GM12878 (cell line): ENCODE measurements at regions not wholly inside any gene's neighbourhood (a gene's known extent, or its start where the extent isn't known, plus 50 kb on each side); places are given as distances from the start of the nearest gene placed in this dataset.

Experiments used
- CBFB ChIP-seq: IDR thresholded peaks from 2 replicates; pipeline ENCODE4 v1.6.1; 2016; ENCODE audit warnings: antibody characterized with exemption, low read depth
- EP300 ChIP-seq, 2 experiments: fragments of 150-350 bp in 1 of 2; IDR thresholded peaks; 2 replicates each; pipeline ENCODE4 v1.6.1; 2011 to 2012; ENCODE audit warnings: low read depth in 2 of 2, low read length in 2 of 2, borderline replicate concordance in 1 of 2, improper control_type of control experiment in 1 of 2, inconsistent platforms in 1 of 2; ENCODE audit not compliant: control insufficient read depth in 1 of 2
- ESRRA ChIP-seq: IDR thresholded peaks from 2 replicates; pipeline ENCODE4 v1.6.1; 2012; ENCODE audit warnings: mild to moderate bottlenecking, low read length, improper control_type of control experiment
- FOS ChIP-seq: IDR thresholded peaks from 3 replicates; pipeline ENCODE4 v1.6.1; 2011; ENCODE audit warnings: borderline replicate concordance; ENCODE audit not compliant: insufficient read length; ENCODE audit errors: extremely low read depth
- MTA3 ChIP-seq: IDR thresholded peaks from 2 replicates; pipeline ENCODE4 v1.6.1; 2012; ENCODE audit warnings: low read length, inconsistent platforms, borderline replicate concordance
- MYC ChIP-seq: IDR thresholded peaks from 2 replicates; pipeline ENCODE4 v1.6.1; 2011; ENCODE audit warnings: mild to moderate bottlenecking, low read length, moderate library complexity, inconsistent platforms; ENCODE audit not compliant: insufficient read depth, insufficient replicate concordance, insufficient read length, severe bottlenecking
- NRF1 ChIP-seq: conservative IDR thresholded peaks from 2 replicates; pipeline ENCODE4 v1.6.1; 2011; ENCODE audit warnings: mild to moderate bottlenecking, low read depth, low read length, improper control_type of control experiment
- POLR2A ChIP-seq: IDR thresholded peaks from 2 replicates; pipeline ENCODE4 v1.6.1; 2011; ENCODE audit warnings: low read depth, mild to moderate bottlenecking, low read length
- RFX5 ChIP-seq: IDR thresholded peaks from 2 replicates; pipeline ENCODE4 v1.6.1; 2011; ENCODE audit warnings: low read depth, low read length, improper control_type of control experiment
- SMC3 ChIP-seq: IDR thresholded peaks from 2 replicates; pipeline ENCODE4 v1.6.1; 2011; ENCODE audit warnings: low read length, improper control_type of control experiment, borderline replicate concordance
- TF ChIP-seq, protein P1 (sequence below), 3 experiments: IDR thresholded peaks in 2 of 3; conservative IDR thresholded peaks in 1 of 3; 2 replicates each; pipeline ENCODE4 v1.5.1; 2011; ENCODE audit warnings: low read depth in 3 of 3, low read length in 3 of 3, mild to moderate bottlenecking in 3 of 3, control low read depth in 2 of 3, moderate library complexity in 2 of 3, inconsistent platforms in 1 of 3, mixed read lengths in 1 of 3; ENCODE audit not compliant: control insufficient read depth in 2 of 3, insufficient read depth in 1 of 3; ENCODE audit errors: extremely low read depth in 1 of 3
- TF ChIP-seq, protein P2 (sequence below): fragments of 450-650 bp; IDR thresholded peaks from 2 replicates; pipeline ENCODE4 v1.6.1; 2016; ENCODE audit warnings: mild to moderate bottlenecking, moderate library complexity, borderline replicate concordance
- TF ChIP-seq, protein P3 (sequence below): IDR thresholded peaks from 2 replicates; pipeline ENCODE4 v1.6.1; 2012; ENCODE audit warnings: low read depth, low read length, improper control_type of control experiment

DNA sequence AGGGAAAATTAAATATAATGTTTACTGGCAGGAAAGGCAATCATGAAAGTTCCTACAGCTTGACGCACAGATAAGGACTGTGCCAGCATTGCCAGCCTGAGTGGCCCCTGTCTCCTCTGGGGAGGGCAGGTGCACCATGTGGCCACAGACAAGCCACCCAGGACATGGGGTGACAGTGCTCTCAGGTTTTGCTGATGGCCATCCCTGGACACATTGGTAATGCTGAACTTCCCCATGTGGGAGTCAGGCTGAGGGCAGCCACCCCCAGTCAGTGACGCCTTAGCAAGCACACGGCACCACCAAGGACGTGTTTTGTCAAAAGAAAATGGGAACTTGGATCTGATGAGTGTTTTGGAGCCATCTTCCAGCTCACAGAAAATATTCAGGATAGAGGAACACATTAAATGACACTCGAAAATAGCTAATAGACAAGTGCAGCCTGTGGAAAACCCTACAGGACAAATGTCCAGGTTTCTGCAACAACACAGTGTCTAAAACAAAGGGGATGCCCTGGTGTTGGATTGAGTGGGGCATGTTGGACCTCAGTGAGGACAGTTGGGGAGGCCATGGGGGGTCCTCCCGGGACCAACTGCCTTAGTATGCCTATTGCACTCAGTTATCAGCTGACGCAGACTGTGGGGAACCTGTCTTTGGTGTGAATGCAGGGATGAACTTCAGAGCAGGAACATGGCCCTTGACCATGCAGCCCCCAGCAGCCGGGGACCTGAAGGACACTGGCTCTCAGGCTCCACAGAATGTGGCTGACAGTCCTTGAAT, 1450.5 kb downstream of the BRD1 start:
- TF ChIP-seq, protein P1, sequence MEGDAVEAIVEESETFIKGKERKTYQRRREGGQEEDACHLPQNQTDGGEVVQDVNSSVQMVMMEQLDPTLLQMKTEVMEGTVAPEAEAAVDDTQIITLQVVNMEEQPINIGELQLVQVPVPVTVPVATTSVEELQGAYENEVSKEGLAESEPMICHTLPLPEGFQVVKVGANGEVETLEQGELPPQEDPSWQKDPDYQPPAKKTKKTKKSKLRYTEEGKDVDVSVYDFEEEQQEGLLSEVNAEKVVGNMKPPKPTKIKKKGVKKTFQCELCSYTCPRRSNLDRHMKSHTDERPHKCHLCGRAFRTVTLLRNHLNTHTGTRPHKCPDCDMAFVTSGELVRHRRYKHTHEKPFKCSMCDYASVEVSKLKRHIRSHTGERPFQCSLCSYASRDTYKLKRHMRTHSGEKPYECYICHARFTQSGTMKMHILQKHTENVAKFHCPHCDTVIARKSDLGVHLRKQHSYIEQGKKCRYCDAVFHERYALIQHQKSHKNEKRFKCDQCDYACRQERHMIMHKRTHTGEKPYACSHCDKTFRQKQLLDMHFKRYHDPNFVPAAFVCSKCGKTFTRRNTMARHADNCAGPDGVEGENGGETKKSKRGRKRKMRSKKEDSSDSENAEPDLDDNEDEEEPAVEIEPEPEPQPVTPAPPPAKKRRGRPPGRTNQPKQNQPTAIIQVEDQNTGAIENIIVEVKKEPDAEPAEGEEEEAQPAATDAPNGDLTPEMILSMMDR (IDR thresholded peaks at IDR 0.05 in 2 of 3, conservative IDR thresholded peaks at IDR 0.05 in 1 of 3; ENCODE audit: control insufficient read depth in 2 of 3, extremely low read depth in 1 of 3, insufficient read depth in 1 of 3, low read depth in 3 of 3, low read length in 3 of 3) = no peak
- no peak for TF ChIP-seq RFX5
- TF ChIP-seq CBFB = no peak
- TF ChIP-seq EP300 (IDR thresholded peaks at IDR 0.05; ENCODE audit: borderline replicate concordance in 1 of 2, control insufficient read depth in 1 of 2, low read depth in 2 of 2, low read length in 2 of 2) = no peak
- TF ChIP-seq POLR2A = no peak
- no peak for TF ChIP-seq SMC3
- TF ChIP-seq, protein P2, sequence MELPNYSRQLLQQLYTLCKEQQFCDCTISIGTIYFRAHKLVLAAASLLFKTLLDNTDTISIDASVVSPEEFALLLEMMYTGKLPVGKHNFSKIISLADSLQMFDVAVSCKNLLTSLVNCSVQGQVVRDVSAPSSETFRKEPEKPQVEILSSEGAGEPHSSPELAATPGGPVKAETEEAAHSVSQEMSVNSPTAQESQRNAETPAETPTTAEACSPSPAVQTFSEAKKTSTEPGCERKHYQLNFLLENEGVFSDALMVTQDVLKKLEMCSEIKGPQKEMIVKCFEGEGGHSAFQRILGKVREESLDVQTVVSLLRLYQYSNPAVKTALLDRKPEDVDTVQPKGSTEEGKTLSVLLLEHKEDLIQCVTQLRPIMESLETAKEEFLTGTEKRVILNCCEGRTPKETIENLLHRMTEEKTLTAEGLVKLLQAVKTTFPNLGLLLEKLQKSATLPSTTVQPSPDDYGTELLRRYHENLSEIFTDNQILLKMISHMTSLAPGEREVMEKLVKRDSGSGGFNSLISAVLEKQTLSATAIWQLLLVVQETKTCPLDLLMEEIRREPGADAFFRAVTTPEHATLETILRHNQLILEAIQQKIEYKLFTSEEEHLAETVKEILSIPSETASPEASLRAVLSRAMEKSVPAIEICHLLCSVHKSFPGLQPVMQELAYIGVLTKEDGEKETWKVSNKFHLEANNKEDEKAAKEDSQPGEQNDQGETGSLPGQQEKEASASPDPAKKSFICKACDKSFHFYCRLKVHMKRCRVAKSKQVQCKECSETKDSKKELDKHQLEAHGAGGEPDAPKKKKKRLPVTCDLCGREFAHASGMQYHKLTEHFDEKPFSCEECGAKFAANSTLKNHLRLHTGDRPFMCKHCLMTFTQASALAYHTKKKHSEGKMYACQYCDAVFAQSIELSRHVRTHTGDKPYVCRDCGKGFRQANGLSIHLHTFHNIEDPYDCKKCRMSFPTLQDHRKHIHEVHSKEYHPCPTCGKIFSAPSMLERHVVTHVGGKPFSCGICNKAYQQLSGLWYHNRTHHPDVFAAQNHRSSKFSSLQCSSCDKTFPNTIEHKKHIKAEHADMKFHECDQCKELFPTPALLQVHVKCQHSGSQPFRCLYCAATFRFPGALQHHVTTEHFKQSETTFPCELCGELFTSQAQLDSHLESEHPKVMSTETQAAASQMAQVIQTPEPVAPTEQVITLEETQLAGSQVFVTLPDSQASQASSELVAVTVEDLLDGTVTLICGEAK = no peak
- no peak for TF ChIP-seq NRF1
- TF ChIP-seq, protein P3, sequence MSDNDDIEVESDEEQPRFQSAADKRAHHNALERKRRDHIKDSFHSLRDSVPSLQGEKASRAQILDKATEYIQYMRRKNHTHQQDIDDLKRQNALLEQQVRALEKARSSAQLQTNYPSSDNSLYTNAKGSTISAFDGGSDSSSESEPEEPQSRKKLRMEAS = no peak
- no peak for TF ChIP-seq ESRRA
- TF ChIP-seq FOS = no peak
- no peak for TF ChIP-seq MTA3
- TF ChIP-seq MYC = no peak
